ENCODE measurements at regions not wholly inside any gene's neighbourhood (a gene's known extent, or its start where the extent isn't known, plus 50 kb on each side); places are given as distances from the start of the nearest gene placed in this dataset.
"Not testable (repeated sequence)": the region's sequence is repeated elsewhere in the genome, so short reads cannot be mapped to it uniquely, and the experiment has no call there.

- no peaks in the 10 kb centered on the region for H3K36me3 Mint-ChIP-seq (ENCODE audit: low read depth)
- no peaks in the 10 kb centered on the region for H3K9me3 Mint-ChIP-seq
- peaks cover 32% of the 10 kb centered on the region for H3K4me1 Mint-ChIP-seq (ENCODE audit: low read depth)
- peaks cover 7% of the 10 kb centered on the region for H3K27me3 Mint-ChIP-seq
- intact Hi-C loops (cut with micrococcal nuclease), result no loop called here
- H3K4me3 Mint-ChIP-seq, result no peak overlapping the region
- H3K27ac Mint-ChIP-seq, result peak overlapping the region; percentile 50
Measured at GRCh38 chr6:154606860-154607259, 96.4 kb upstream of the CNKSR3 start.

GRCh38 chr6:154611241-154611640 is 100.8 kb upstream of the CNKSR3 start:
- Mint-ChIP-seq H3K4me3 (no peak overlapping the region), H3K27ac (no peak overlapping the region), H3K9me3 (no peaks in the 10 kb centered on the region), H3K27me3 (no peaks in the 10 kb centered on the region), H3K36me3 (ENCODE audit: low read depth) (no peaks in the 10 kb centered on the region), H3K4me1 (ENCODE audit: low read depth) (peaks cover 14% of the 10 kb centered on the region)
- intact Hi-C loops (cut with micrococcal nuclease), result no loop called here

GRCh38 chr6:154611847-154612246 is 101.4 kb upstream of the CNKSR3 start:
- Mint-ChIP-seq H3K27ac (no peak overlapping the region), H3K9me3 (no peaks in the 10 kb centered on the region), H3K4me1 (ENCODE audit: low read depth) (peaks cover 8% of the 10 kb centered on the region), H3K36me3 (ENCODE audit: low read depth) (no peaks in the 10 kb centered on the region), H3K4me3 (no peak overlapping the region), H3K27me3 (no peaks in the 10 kb centered on the region)
- intact Hi-C loops (cut with micrococcal nuclease), result no loop called here

GRCh38 chr6:154613137-154613676 is 102.7 kb upstream of the CNKSR3 start:
- no peaks in the 10 kb centered on the region for H3K9me3 Mint-ChIP-seq
- H3K27me3 Mint-ChIP-seq, result no peaks in the 10 kb centered on the region
- intact Hi-C loops (cut with micrococcal nuclease), result no loop called here
- no peak overlapping the region for H3K27ac Mint-ChIP-seq
- no peaks in the 10 kb centered on the region for H3K36me3 Mint-ChIP-seq (ENCODE audit: low read depth)
- H3K4me3 Mint-ChIP-seq, result no peak overlapping the region
- peaks cover 6% of the 10 kb centered on the region for H3K4me1 Mint-ChIP-seq (ENCODE audit: low read depth)

GRCh38 chr6:154614101-154614500 is 103.6 kb upstream of the CNKSR3 start:
- intact Hi-C loops (cut with micrococcal nuclease), result no loop called here
- Mint-ChIP-seq H3K4me3 (no peak overlapping the region), H3K4me1 (ENCODE audit: low read depth) (peaks cover 6% of the 10 kb centered on the region), H3K27ac (no peak overlapping the region), H3K36me3 (ENCODE audit: low read depth) (no peaks in the 10 kb centered on the region), H3K27me3 (no peaks in the 10 kb centered on the region), H3K9me3 (no peaks in the 10 kb centered on the region)

GRCh38 chr6:154614641-154615040 is 104.2 kb upstream of the CNKSR3 start:
- Mint-ChIP-seq H3K9me3 (no peaks in the 10 kb centered on the region), H3K4me1 (ENCODE audit: low read depth) (peaks cover 6% of the 10 kb centered on the region), H3K4me3 (no peak overlapping the region), H3K27ac (no peak overlapping the region), H3K36me3 (ENCODE audit: low read depth) (no peaks in the 10 kb centered on the region), H3K27me3 (no peaks in the 10 kb centered on the region)
- intact Hi-C loops (cut with micrococcal nuclease), result no loop called here

GRCh38 chr6:154615483-154616025 is 105.1 kb upstream of the CNKSR3 start:
- no peak overlapping the region for H3K4me3 Mint-ChIP-seq

GRCh38 chr6:154617175-154617574 is 106.7 kb upstream of the CNKSR3 start:
- H3K27ac Mint-ChIP-seq, result no peak overlapping the region
- H3K36me3 Mint-ChIP-seq (ENCODE audit: low read depth), result no peaks in the 10 kb centered on the region
- H3K4me3 Mint-ChIP-seq, result no peak overlapping the region
- peaks cover 6% of the 10 kb centered on the region for H3K4me1 Mint-ChIP-seq (ENCODE audit: low read depth)
- intact Hi-C loops (cut with micrococcal nuclease), result no loop called here
- H3K27me3 Mint-ChIP-seq, result no peaks in the 10 kb centered on the region
- no peaks in the 10 kb centered on the region for H3K9me3 Mint-ChIP-seq

More at GRCh38 chr6:154615483-154616025, 105.1 kb upstream of the CNKSR3 start:
- intact Hi-C loops (cut with micrococcal nuclease), result no loop called here
- no peaks in the 10 kb centered on the region for H3K27me3 Mint-ChIP-seq
- peaks cover 6% of the 10 kb centered on the region for H3K4me1 Mint-ChIP-seq (ENCODE audit: low read depth)
- no peaks in the 10 kb centered on the region for H3K9me3 Mint-ChIP-seq
- no peak overlapping the region for H3K27ac Mint-ChIP-seq
- no peaks in the 10 kb centered on the region for H3K36me3 Mint-ChIP-seq (ENCODE audit: low read depth)

- no peaks in the 10 kb centered on the region for H3K4me1 Mint-ChIP-seq (ENCODE audit: low read depth)
- H3K27ac Mint-ChIP-seq, result no peak overlapping the region
Measured at GRCh38 chr6:154619146-154619545, 108.7 kb upstream of the CNKSR3 start.

GRCh38 chr6:154621686-154622085 is 111.2 kb upstream of the CNKSR3 start:
- Mint-ChIP-seq H3K27me3 (no peaks in the 10 kb centered on the region), H3K27ac (no peak overlapping the region), H3K36me3 (ENCODE audit: low read depth) (no peaks in the 10 kb centered on the region), H3K4me3 (no peak overlapping the region), H3K9me3 (peaks cover 9% of the 10 kb centered on the region), H3K4me1 (ENCODE audit: low read depth) (no peaks in the 10 kb centered on the region)
- intact Hi-C loops (cut with micrococcal nuclease), result no loop called here

More at GRCh38 chr6:154619146-154619545, 108.7 kb upstream of the CNKSR3 start:
- no peaks in the 10 kb centered on the region for H3K36me3 Mint-ChIP-seq (ENCODE audit: low read depth)
- intact Hi-C loops (cut with micrococcal nuclease), result no loop called here
- no peaks in the 10 kb centered on the region for H3K9me3 Mint-ChIP-seq
- no peak overlapping the region for H3K4me3 Mint-ChIP-seq
- no peaks in the 10 kb centered on the region for H3K27me3 Mint-ChIP-seq

- no peaks in the 10 kb centered on the region for H3K27me3 Mint-ChIP-seq
- no peak overlapping the region for H3K27ac Mint-ChIP-seq
- peaks cover 9% of the 10 kb centered on the region for H3K9me3 Mint-ChIP-seq
- intact Hi-C loops (cut with micrococcal nuclease), result no loop called here
- no peaks in the 10 kb centered on the region for H3K36me3 Mint-ChIP-seq (ENCODE audit: low read depth)
- H3K4me3 Mint-ChIP-seq, result no peak overlapping the region
- no peaks in the 10 kb centered on the region for H3K4me1 Mint-ChIP-seq (ENCODE audit: low read depth)
Measured at GRCh38 chr6:154622618-154623336, 110.4 kb upstream of the SCAF8 start.

- H3K4me1 Mint-ChIP-seq (ENCODE audit: low read depth), result no peaks in the 10 kb centered on the region
- no peaks in the 10 kb centered on the region for H3K27me3 Mint-ChIP-seq
- H3K36me3 Mint-ChIP-seq (ENCODE audit: low read depth), result no peaks in the 10 kb centered on the region
- no peak overlapping the region for H3K27ac Mint-ChIP-seq
- intact Hi-C loops (cut with micrococcal nuclease), result no loop called here
- H3K9me3 Mint-ChIP-seq, result peaks cover 9% of the 10 kb centered on the region
- no peak overlapping the region for H3K4me3 Mint-ChIP-seq
Measured at GRCh38 chr6:154623391-154623790, 109.8 kb upstream of the SCAF8 start.

GRCh38 chr6:154624038-154624599 is 109.1 kb upstream of the SCAF8 start:
- H3K9me3 Mint-ChIP-seq, result peaks cover 9% of the 10 kb centered on the region
- no peaks in the 10 kb centered on the region for H3K27me3 Mint-ChIP-seq
- H3K4me3 Mint-ChIP-seq, result no peak overlapping the region
- H3K36me3 Mint-ChIP-seq (ENCODE audit: low read depth), result no peaks in the 10 kb centered on the region
- no peak overlapping the region for H3K27ac Mint-ChIP-seq
- intact Hi-C loops (cut with micrococcal nuclease), result no loop called here
- H3K4me1 Mint-ChIP-seq (ENCODE audit: low read depth), result no peaks in the 10 kb centered on the region

- H3K36me3 Mint-ChIP-seq (ENCODE audit: low read depth); H3K27me3 Mint-ChIP-seq; H3K4me3 Mint-ChIP-seq; H3K27ac Mint-ChIP-seq; H3K4me1 Mint-ChIP-seq (ENCODE audit: low read depth); H3K9me3 Mint-ChIP-seq; intact Hi-C loops (cut with micrococcal nuclease): not testable (repeated sequence)
Measured at GRCh38 chr6:154624727-154625126, 108.5 kb upstream of the SCAF8 start.
